GM12878 (cell line): ENCODE measurements at regions not wholly inside any gene's neighbourhood (a gene's known extent, or its start where the extent isn't known, plus 50 kb on each side); places are given as distances from the start of the nearest gene placed in this dataset.

ENCODE experiments used
- ATAC-seq: fragments of 200-7000 bp; cut with Tn5 transposase; 3 replicates; pipeline ENCODE4 v1.9.1; 2020; ENCODE audit warnings: mild to moderate bottlenecking, moderate library complexity
- BruUV-seq: library from RNA; stranded (reverse); fragments of 400-500 nt; replicated peaks from 2 replicates; lab custom pipeline; 2021; lab: Mats Ljungman, UMichigan
- CTCF ChIA-PET: fragments of 300-600 bp; sonication (Branson Sonifier 250); formaldehyde crosslinking; extraction: SDS; loops from one replicate; lab custom pipeline; 2021; ENCODE audit warnings: inconsistent platforms; lab: Yijun Ruan, JAX
- POLR2A ChIA-PET: fragments of 350-600 bp; formaldehyde crosslinking; extraction: SDS; loops from one replicate; lab custom pipeline; 2021; ENCODE audit warnings: inconsistent platforms; lab: Charles Lee
- RAD21 ChIA-PET: fragments of 300-600 bp; sonication (Branson Sonifier 250); formaldehyde crosslinking; loops from one replicate; lab custom pipeline; 2023; ENCODE audit warnings: antibody characterized with exemption; ENCODE audit not compliant: unreplicated experiment; lab: Charles Lee
- SMC1A ChIA-PET: fragments of 300-600 bp; sonication (Branson Sonifier 250); formaldehyde crosslinking; loops from one replicate; lab custom pipeline; 2023; ENCODE audit not compliant: unreplicated experiment, uncharacterized antibody; lab: Charles Lee
- DNase-seq: peaks from one replicate; pipeline ENCODE4 v3.0.0-alpha.2; 2011; ENCODE audit warnings: low read depth, low spot score
- FAIRE-seq: peaks from 3 replicates; lab custom pipeline; 2011; peaks lifted over from hg19 to GRCh38; lab: Jason Lieb, UNC
- H2AFZ ChIP-seq: 2 replicates; pipeline ENCODE4 v1.6.0; 2011; ENCODE audit warnings: low read depth, low read length, control low read depth; ENCODE audit not compliant: control insufficient read depth
- H3K27ac ChIP-seq: 2 replicates; pipeline ENCODE4 v1.5.1; 2011; ENCODE audit warnings: control low read depth; ENCODE audit not compliant: control insufficient read depth, insufficient read depth
- H3K27me3 ChIP-seq, 2 experiments: replicated peaks in 1 of 2; 2 replicates each; pipeline versions ENCODE4 v1.6.0 to v1.6.1; 2011; ENCODE audit warnings: low read length in 1 of 2; ENCODE audit not compliant: control insufficient read depth in 2 of 2, insufficient read depth in 2 of 2
- H3K36me3 ChIP-seq, 2 experiments: 2 replicates each; pipeline ENCODE4 v1.5.1; 2011; ENCODE audit warnings: low read length in 1 of 2; ENCODE audit not compliant: control insufficient read depth in 2 of 2, insufficient read depth in 2 of 2
- H3K4me1 ChIP-seq: 2 replicates; pipeline ENCODE4 v1.6.1; 2011; ENCODE audit warnings: mild to moderate bottlenecking, low read length, moderate library complexity, mixed read lengths; ENCODE audit not compliant: control insufficient read depth, insufficient read depth
- H3K4me2 ChIP-seq: 2 replicates; pipeline ENCODE4 v1.6.0; 2011; ENCODE audit warnings: control low read depth; ENCODE audit not compliant: control insufficient read depth, insufficient read depth
- H3K4me3 ChIP-seq: fragments of 200-600 bp; sonication (generic); 2 replicates; pipeline ENCODE4 v1.5.1; 2016
- H3K79me2 ChIP-seq: 2 replicates; pipeline ENCODE4 v1.6.0; 2011; ENCODE audit warnings: low read length; ENCODE audit not compliant: control insufficient read depth, insufficient read depth
- H3K9ac ChIP-seq: 2 replicates; pipeline ENCODE4 v1.8.0; 2011; ENCODE audit warnings: low read length, control low read depth, mixed read lengths; ENCODE audit not compliant: control insufficient read depth, insufficient read depth
- H3K9me3 ChIP-seq: replicated peaks from 3 replicates; pipeline ENCODE4 v1.5.1; 2011; ENCODE audit warnings: mild to moderate bottlenecking, low read length; ENCODE audit not compliant: control insufficient read depth, insufficient read depth
- H4K20me1 ChIP-seq: 2 replicates; pipeline ENCODE4 v1.6.0; 2011; ENCODE audit not compliant: control insufficient read depth, insufficient read depth
- ATF3 ChIP-seq: IDR thresholded peaks from 2 replicates; pipeline ENCODE4 v1.6.1; 2011; ENCODE audit warnings: low read depth, mild to moderate bottlenecking, low read length, moderate library complexity, borderline replicate concordance; ENCODE audit errors: extremely low read depth
- EGR1 ChIP-seq, 2 experiments: IDR thresholded peaks; 1 replicate in 1 of 2; 2 replicates in 1 of 2; pipeline ENCODE4 v1.6.1; 2011 to 2012; ENCODE audit warnings: low read depth in 2 of 2, low read length in 2 of 2, borderline replicate concordance in 1 of 2, mild to moderate bottlenecking in 1 of 2, moderate library complexity in 1 of 2
- ESRRA ChIP-seq: IDR thresholded peaks from 2 replicates; pipeline ENCODE4 v1.6.1; 2012; ENCODE audit warnings: mild to moderate bottlenecking, low read length, improper control_type of control experiment
- ETV6 ChIP-seq, 2 experiments: fragments of 450-650 bp in 1 of 2; IDR thresholded peaks in 1 of 2; conservative IDR thresholded peaks in 1 of 2; 2 replicates each; pipeline ENCODE4 v1.6.1; 2014; ENCODE audit warnings: antibody characterized with exemption in 1 of 2, borderline replicate concordance in 1 of 2, low read depth in 1 of 2, mild to moderate bottlenecking in 1 of 2, moderate library complexity in 1 of 2
- RELB ChIP-seq: fragments of 450-650 bp; IDR thresholded peaks from 2 replicates; pipeline ENCODE4 v1.6.1; 2017; ENCODE audit warnings: low read depth, mild to moderate bottlenecking, moderate library complexity
- SMAD5 ChIP-seq: IDR thresholded peaks from 2 replicates; pipeline ENCODE4 v1.6.1; 2016; ENCODE audit warnings: antibody characterized with exemption, low read depth
- SUZ12 ChIP-seq: fragments of 200-600 bp; sonication (generic); IDR thresholded peaks from one replicate; pipeline ENCODE4 v1.6.1; 2018; ENCODE audit warnings: antibody characterized with exemption, mild to moderate bottlenecking; ENCODE audit not compliant: unreplicated experiment
- ZBED1 ChIP-seq: IDR thresholded peaks from 2 replicates; pipeline ENCODE4 v1.6.1; 2016; ENCODE audit warnings: borderline replicate concordance
- WGBS: methylation state at CpG from one replicate; pipeline ENCODE4 v1.1.6; 2016; ENCODE audit warnings: low lambda C conversion rate; ENCODE audit not compliant: insufficient replicate concordance, insufficient coverage; ENCODE audit errors: missing lambda C conversion rate; 5-methylcytosine and 5-hydroxymethylcytosine counted together
- in situ Hi-C: fragments of 300-500 bp; cut with MboI; formaldehyde crosslinking; loops from 9 replicates; pipeline ENCODE4 v1.14.3; 2018; ENCODE audit warnings: mixed read lengths
- intact Hi-C: fragments of 100-400 bp; cut with micrococcal nuclease; formaldehyde crosslinking; loops from one replicate; pipeline ENCODE4 v1.14.2; 2022; ENCODE audit not compliant: unreplicated experiment

GRCh38 chr5:115684513-115685037 lies 58.7 kb upstream of the TMED7 start:
- no TSS peak for BruUV-seq
- intact Hi-C loops (no loop called here), in situ Hi-C loops (no loop called here)
- Histone ChIP-seq H3K4me2 (no peak overlapping the region), H4K20me1 (no peaks in the 10 kb centered on the region), H3K4me3 (no peak overlapping the region), H2AFZ (no peak overlapping the region), H3K27ac (no peak overlapping the region), H3K9me3 (no peaks in the 10 kb centered on the region), H3K9ac (no peak overlapping the region), H3K36me3 (no peaks in the 10 kb centered on the region), H3K79me2 (no peaks in the 10 kb centered on the region), H3K4me1 (no peaks in the 10 kb centered on the region), H3K27me3 (peaks cover 0 to 3% of the 10 kb centered on the region in 2 experiments; a peak in 1 of 4 replicates)
- TF ChIP-seq SUZ12 (no peak), ETV6 (conservative IDR thresholded peaks at IDR 0.05 in 1 of 2, IDR thresholded peaks at IDR 0.05 in 1 of 2; ENCODE audit: borderline replicate concordance in 1 of 2, low read depth in 1 of 2) (no peak), SMAD5 (no peak), ZBED1 (no peak), ATF3 (no peak), EGR1 (IDR thresholded peaks at IDR 0.05; ENCODE audit: borderline replicate concordance in 1 of 2, low read depth in 2 of 2, low read length in 2 of 2) (no peak), RELB (no peak), ESRRA (no peak)
- CTCF ChIA-PET: interaction anchor here (1.0 kb wide), 1 partner anchor 14 kb away, joined by 3 read pairs; no protein-coding TSS in a partner anchor
- WGBS: 94% methylated on average over 1 of the region's 1 CpG
- ATAC-seq (no peak), DNase-seq (no peak), FAIRE-seq (no peak)
- RAD21 ChIA-PET: no interaction called here
- POLR2A ChIA-PET: no interaction called here
- SMC1A ChIA-PET: no interaction called here
